HepG2 (cell line): ENCODE measurements at regions not wholly inside any gene's neighbourhood (a gene's known extent, or its start where the extent isn't known, plus 50 kb on each side); places are given as distances from the start of the nearest gene placed in this dataset.
A peak's percentile ranks its signal among the peaks of the same experiment; 100 is the strongest.

Experiments used
- ATAC-seq: fragments of 200-7000 bp; cut with Tn5 transposase; 3 replicates; pipeline ENCODE4 v1.9.1; 2020; ENCODE audit warnings: mild to moderate bottlenecking, moderate library complexity
- BruUV-seq: library from RNA; stranded (reverse); fragments of 400-500 nt; replicated peaks from 2 replicates; lab custom pipeline; 2021; lab: Mats Ljungman, UMichigan
- CTCF ChIA-PET: fragments of 300-600 bp; formaldehyde crosslinking; extraction: SDS; loops from one replicate; lab custom pipeline; 2021; ENCODE audit warnings: low total read pairs, inconsistent platforms, low intra/inter-chr PET ratio; lab: Yijun Ruan, JAX
- POLR2A ChIA-PET: fragments of 350-600 bp; sonication (Branson Sonifier 250); formaldehyde crosslinking; loops from one replicate; lab custom pipeline; 2020; ENCODE audit warnings: antibody characterized with exemption, inconsistent platforms; lab: Yijun Ruan, JAX
- DNase-seq: peaks from one replicate; pipeline ENCODE4 v3.0.0-alpha.2; 2015; ENCODE audit warnings: low spot score
- FAIRE-seq: peaks from 3 replicates; lab custom pipeline; 2011; peaks lifted over from hg19 to GRCh38; lab: Jason Lieb, UNC
- H2AFZ ChIP-seq: one replicate; pipeline ENCODE4 v1.6.1; 2011; ENCODE audit warnings: low read length, inconsistent platforms
- H3K27ac ChIP-seq: fragments of 300-600 bp; 3 replicates; pipeline ENCODE4 v1.8.0; 2011; ENCODE audit warnings: mixed run types, mild to moderate bottlenecking, mixed read lengths, low read length, inconsistent platforms; ENCODE audit not compliant: insufficient read depth; ENCODE audit errors: extremely low read length
- H3K27me3 ChIP-seq, 2 experiments: fragments of 200-600 bp in 1 of 2; 2 replicates in 1 of 2; 3 replicates in 1 of 2; pipeline versions ENCODE4 v1.6.0 to v1.8.0; 2011; ENCODE audit warnings: low read length in 2 of 2, mild to moderate bottlenecking in 2 of 2, moderate library complexity in 2 of 2, inconsistent platforms in 1 of 2; ENCODE audit not compliant: insufficient read depth in 2 of 2, control insufficient read depth in 1 of 2
- H3K36me3 ChIP-seq, 2 experiments: fragments of 200-600 bp in 1 of 2; replicated peaks in 1 of 2; 2 replicates in 1 of 2; 3 replicates in 1 of 2; pipeline versions ENCODE4 v1.5.1 to v1.8.0; 2011; ENCODE audit warnings: low read length in 2 of 2, inconsistent platforms in 1 of 2; ENCODE audit not compliant: insufficient read depth in 2 of 2, control insufficient read depth in 1 of 2
- H3K4me1 ChIP-seq: 2 replicates; pipeline ENCODE4 v1.5.1; 2012; ENCODE audit warnings: low read length, inconsistent platforms; ENCODE audit not compliant: insufficient read depth
- H3K4me2 ChIP-seq: 2 replicates; pipeline ENCODE4 v1.6.0; 2011; ENCODE audit warnings: low read depth, low read length, inconsistent platforms
- H3K4me3 ChIP-seq, 3 experiments: fragments of 200-600 bp in 1 of 3; sonication (generic), shearing (Covaris generic) in 1 of 3; replicated peaks in 1 of 3; 2 replicates each; pipeline ENCODE4 v1.5.1; 2011 to 2016; ENCODE audit warnings: low read length in 3 of 3, inconsistent platforms in 2 of 3, low read depth in 2 of 3, mild to moderate bottlenecking in 2 of 3, control low read depth in 1 of 3, mixed read lengths in 1 of 3; ENCODE audit not compliant: insufficient read depth in 1 of 3
- H3K79me2 ChIP-seq: one replicate; pipeline ENCODE4 v1.6.1; 2011; ENCODE audit warnings: low read length, inconsistent platforms; ENCODE audit not compliant: insufficient read depth
- H3K9ac ChIP-seq: 2 replicates; pipeline ENCODE4 v1.6.0; 2011; ENCODE audit warnings: mild to moderate bottlenecking, low read depth, low read length, inconsistent platforms; ENCODE audit not compliant: insufficient read depth
- H3K9me3 ChIP-seq: 2 replicates; pipeline ENCODE4 v1.5.1; 2012; ENCODE audit warnings: mild to moderate bottlenecking, low read length
- H4K20me1 ChIP-seq: 2 replicates; pipeline ENCODE4 v1.6.0; 2011; ENCODE audit warnings: inconsistent platforms, mild to moderate bottlenecking, low read length, moderate library complexity; ENCODE audit not compliant: insufficient read depth
- ARHGAP35 ChIP-seq: sonication (generic); formaldehyde crosslinking; IDR thresholded peaks from 2 replicates; pipeline ENCODE4 v1.9.0; 2022; ENCODE audit warnings: mild to moderate bottlenecking, inconsistent platforms, moderate library complexity, missing genetic modification reagents, borderline replicate concordance
- FOXC1 ChIP-seq: sonication (generic); formaldehyde crosslinking; IDR thresholded peaks from 2 replicates; pipeline ENCODE4 v1.8.0; 2022; ENCODE audit warnings: mild to moderate bottlenecking, missing genetic modification reagents, borderline replicate concordance
- KMT2B ChIP-seq: IDR thresholded peaks from 2 replicates; pipeline ENCODE4 v1.6.1; 2016; ENCODE audit warnings: missing genetic modification reagents, missing compliant biosample characterization
- NR0B2 ChIP-seq: sonication (generic); formaldehyde crosslinking; IDR thresholded peaks from 2 replicates; pipeline ENCODE4 v1.4.0; 2020; ENCODE audit warnings: mild to moderate bottlenecking, missing genetic modification reagents
- POLR2G ChIP-seq: fragments of 200-400 bp; formaldehyde crosslinking; IDR thresholded peaks from 2 replicates; pipeline ENCODE4 v1.6.1; 2018; ENCODE audit warnings: mild to moderate bottlenecking, low read depth, low read length, moderate library complexity
- RXRB ChIP-seq: IDR thresholded peaks from 2 replicates; pipeline ENCODE4 v1.6.1; 2016; ENCODE audit warnings: borderline replicate concordance, missing genetic modification reagents, missing compliant biosample characterization
- SAP130 ChIP-seq: IDR thresholded peaks from 2 replicates; pipeline ENCODE4 v1.6.1; 2016; ENCODE audit warnings: low read depth
- SRSF1 ChIP-seq: fragments of 200-400 bp; formaldehyde crosslinking; optimal IDR thresholded peaks from 2 replicates; pipeline ENCODE3; 2017; ENCODE audit warnings: mild to moderate bottlenecking, low read depth, low read length, moderate library complexity
- SYNCRIP ChIP-seq: fragments of 200-400 bp; formaldehyde crosslinking; IDR thresholded peaks from 2 replicates; pipeline ENCODE4 v1.6.1; 2018; ENCODE audit warnings: mild to moderate bottlenecking, low read depth, low read length; ENCODE audit not compliant: insufficient read depth
- ZNF513 ChIP-seq: sonication (generic); formaldehyde crosslinking; conservative IDR thresholded peaks from 2 replicates; pipeline ENCODE4 v1.5.0; 2020; ENCODE audit warnings: missing genetic modification reagents
- ZNF552 ChIP-seq: sonication (generic); formaldehyde crosslinking; IDR thresholded peaks from 2 replicates; pipeline ENCODE4 v1.9.0; 2022; ENCODE audit warnings: missing genetic modification reagents, mild to moderate bottlenecking, borderline replicate concordance
- ZNF564 ChIP-seq: sonication (generic); formaldehyde crosslinking; IDR thresholded peaks from 2 replicates; pipeline ENCODE4 v1.8.1; 2023; ENCODE audit warnings: mild to moderate bottlenecking, missing genetic modification reagents
- ZNF609 ChIP-seq: sonication (generic); formaldehyde crosslinking; IDR thresholded peaks from 2 replicates; pipeline ENCODE4 v1.4.0; 2020; ENCODE audit warnings: mild to moderate bottlenecking, missing genetic modification reagents, borderline replicate concordance
- ZNF747 ChIP-seq: sonication (generic); formaldehyde crosslinking; IDR thresholded peaks from 2 replicates; pipeline ENCODE4 v1.8.1; 2023; ENCODE audit warnings: missing genetic modification reagents, mild to moderate bottlenecking, borderline replicate concordance
- ZNF784 ChIP-seq: sonication (generic); formaldehyde crosslinking; IDR thresholded peaks from 2 replicates; pipeline ENCODE4 v1.5.1; 2020; ENCODE audit warnings: missing genetic modification reagents, mild to moderate bottlenecking, borderline replicate concordance
- WGBS: methylation state at CpG from one replicate; pipeline ENCODE4 v1.1.6; 2017; ENCODE audit warnings: low lambda C conversion rate; 5-methylcytosine and 5-hydroxymethylcytosine counted together
- in situ Hi-C: cut with HindIII; loops from 2 replicates; pipeline ENCODE4 v1.10.0; 2017; ENCODE audit warnings: low pct_unique_long_range_greater_than_20kb; ENCODE audit not compliant: extremely low pct_ligation_motif_present
- intact Hi-C: fragments of 100-400 bp; cut with micrococcal nuclease; formaldehyde crosslinking; loops from one replicate; pipeline ENCODE4 v1.10.0; 2022; ENCODE audit not compliant: unreplicated experiment

GRCh38 chr12:126651133-126651532 lies 1585.9 kb downstream of the AACS start (continued):
- TF ChIP-seq ZNF609 (CRISPR knock-in tag) (no peak), FOXC1 (no peak), POLR2G (no peak)

- H3K79me2 ChIP-seq: no peaks in the 10 kb centered on the region
- peak; percentile 1 for DNase-seq
- ATAC-seq: 0 out of 3 replicates have a peak, but pooled peaks have one; percentile 27
- no peak overlapping the region for H3K4me2 ChIP-seq
- in situ Hi-C loops (no loop called here), intact Hi-C loops (no loop called here)
- H3K4me1 ChIP-seq: no peaks in the 10 kb centered on the region
- no peak for FAIRE-seq
- CTCF ChIA-PET: interaction anchor here (0.6 kb wide), 1 partner anchor 1212 kb away, joined by 3 read pairs; no protein-coding TSS in a partner anchor
- BruUV-seq: no TSS peak
- no peak overlapping the region for H3K9ac ChIP-seq
- no peak overlapping the region for H2AFZ ChIP-seq
- H3K36me3 ChIP-seq: no peaks in the 10 kb centered on the region
- peaks cover 96% of the 10 kb centered on the region for H3K9me3 ChIP-seq
- 5% methylated on average over 6 of the region's 6 CpGs for WGBS
- POLR2A ChIA-PET: no interaction called here
- H3K27me3 ChIP-seq: no peaks in the 10 kb centered on the region
- H3K27ac ChIP-seq: no peak overlapping the region
- no peak overlapping the region for H3K4me3 ChIP-seq
- no peaks in the 10 kb centered on the region for H4K20me1 ChIP-seq
- no peak for TF ChIP-seq ZNF747 (CRISPR knock-in tag)
- no peak for TF ChIP-seq SAP130 (CRISPR knock-in tag)
- no peak for TF ChIP-seq ZNF552
- TF ChIP-seq ZNF564 (CRISPR knock-in tag): no peak
- TF ChIP-seq RXRB (CRISPR knock-in tag): no peak
- no peak for TF ChIP-seq NR0B2 (CRISPR knock-in tag)
- TF ChIP-seq SRSF1: no peak
- no peak for TF ChIP-seq ARHGAP35 (CRISPR knock-in tag)
- TF ChIP-seq ZNF784 (CRISPR knock-in tag): no peak
- no peak for TF ChIP-seq ZNF513 (CRISPR knock-in tag)
- no peak for TF ChIP-seq SYNCRIP
- TF ChIP-seq KMT2B (CRISPR knock-in tag): no peak
Observed at GRCh38 chr12:126663304-126664094, 1598.3 kb downstream of the AACS start.
